HG02970 (cell line): ENCODE measurements at regions not wholly inside any gene's neighbourhood (a gene's known extent, or its start where the extent isn't known, plus 50 kb on each side); places are given as distances from the start of the nearest gene placed in this dataset.
"Not testable (repeated sequence)": the region's sequence is repeated elsewhere in the genome, so short reads cannot be mapped to it uniquely, and the experiment has no call there.

Experiments
- ATAC-seq: cut with Tn5 transposase; IDR thresholded peaks from one replicate; pipeline ENCODE4 v1.9.1; 2021; ENCODE audit warnings: mild to moderate bottlenecking, moderate library complexity, moderate number of reproducible peaks; ENCODE audit not compliant: unreplicated experiment, low FRiP score

- ATAC-seq = no peak
Measured at GRCh38 chr4:31667686-31668085, 947.5 kb downstream of the PCDH7 start.

- ATAC-seq = no peak
Measured at GRCh38 chr4:31674313-31674947, 954.3 kb downstream of the PCDH7 start.

- no peak for ATAC-seq
Measured at GRCh38 chr4:31678356-31678755, 958.2 kb downstream of the PCDH7 start.

GRCh38 chr4:31682796-31683195, 962.6 kb downstream of the PCDH7 start:
- ATAC-seq = no peak

- no peak for ATAC-seq
Measured at GRCh38 chr4:31687717-31688342, 967.7 kb downstream of the PCDH7 start.

GRCh38 chr4:31692399-31692940, 972.3 kb downstream of the PCDH7 start:
- ATAC-seq = no peak

- no peak for ATAC-seq
Measured at GRCh38 chr4:31701256-31701655, 981.1 kb downstream of the PCDH7 start.

GRCh38 chr4:31702326-31702725, 982.2 kb downstream of the PCDH7 start:
- ATAC-seq = no peak

- no peak for ATAC-seq
Measured at GRCh38 chr4:31714238-31714637, 994.1 kb downstream of the PCDH7 start.

GRCh38 chr4:31715302-31715701, 995.1 kb downstream of the PCDH7 start:
- ATAC-seq = no peak

GRCh38 chr4:31727030-31727429, 1006.9 kb downstream of the PCDH7 start:
- no peak for ATAC-seq

GRCh38 chr4:31735004-31735403, 1014.8 kb downstream of the PCDH7 start:
- no peak for ATAC-seq

- ATAC-seq = no peak
Measured at GRCh38 chr4:31737419-31737818, 1017.2 kb downstream of the PCDH7 start.

- ATAC-seq = no peak
Measured at GRCh38 chr4:31741326-31741725, 1021.2 kb downstream of the PCDH7 start.

GRCh38 chr4:31748382-31748781, 1028.2 kb downstream of the PCDH7 start:
- ATAC-seq = no peak

- ATAC-seq = not testable (repeated sequence)
Measured at GRCh38 chr4:31750581-31750980, 1030.4 kb downstream of the PCDH7 start.

GRCh38 chr4:31755751-31756150, 1035.6 kb downstream of the PCDH7 start:
- ATAC-seq = no peak

GRCh38 chr4:31768756-31769155, 1048.6 kb downstream of the PCDH7 start:
- ATAC-seq = no peak

GRCh38 chr4:31783311-31783710, 1063.1 kb downstream of the PCDH7 start:
- ATAC-seq = no peak

- no peak for ATAC-seq
Measured at GRCh38 chr4:31784558-31784957, 1064.4 kb downstream of the PCDH7 start.

- ATAC-seq = no peak
Measured at GRCh38 chr4:31787701-31788100, 1067.5 kb downstream of the PCDH7 start.

GRCh38 chr4:31788676-31789075, 1068.5 kb downstream of the PCDH7 start:
- ATAC-seq = no peak
